ENCODE measurements at regions not wholly inside any gene's neighbourhood (a gene's known extent, or its start where the extent isn't known, plus 50 kb on each side); places are given as distances from the start of the nearest gene placed in this dataset.
"Not testable (repeated sequence)": the region's sequence is repeated elsewhere in the genome, so short reads cannot be mapped to it uniquely, and the experiment has no call there.

DNA sequence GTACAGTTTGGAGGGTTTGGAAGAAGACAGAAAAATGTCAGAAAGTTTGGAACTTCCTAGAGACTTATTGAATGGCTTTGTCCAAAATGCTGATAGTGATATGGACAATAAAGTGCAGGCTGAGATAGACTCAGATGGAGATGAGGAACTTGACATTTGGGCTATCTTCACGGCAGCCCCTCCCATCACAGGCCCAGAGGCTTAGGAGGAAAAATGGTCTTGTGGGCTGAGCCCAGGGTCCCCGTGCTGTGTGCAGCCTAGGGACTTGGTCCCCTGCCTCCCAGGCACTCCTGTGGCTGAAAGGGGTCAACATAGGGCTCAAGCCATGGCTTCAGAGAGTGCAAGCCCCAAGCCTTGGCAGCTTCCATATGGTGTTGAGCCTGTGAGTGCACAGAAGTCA is 79.0 kb downstream of the CMAS start:
- H3K27ac ChIP-seq = no peak overlapping the region
- no peaks in the 10 kb centered on the region for H3K9me3 ChIP-seq (ENCODE audit: severe bottlenecking)
- H3K4me3 ChIP-seq (ENCODE audit: low read depth, low read length) = no peak overlapping the region
- H3K27me3 ChIP-seq (ENCODE audit: insufficient read depth, low read depth, severe bottlenecking) = no peaks in the 10 kb centered on the region
- DNase-seq = no peak
- no peaks in the 10 kb centered on the region for H3K36me3 ChIP-seq
- TF ChIP-seq, protein P1, sequence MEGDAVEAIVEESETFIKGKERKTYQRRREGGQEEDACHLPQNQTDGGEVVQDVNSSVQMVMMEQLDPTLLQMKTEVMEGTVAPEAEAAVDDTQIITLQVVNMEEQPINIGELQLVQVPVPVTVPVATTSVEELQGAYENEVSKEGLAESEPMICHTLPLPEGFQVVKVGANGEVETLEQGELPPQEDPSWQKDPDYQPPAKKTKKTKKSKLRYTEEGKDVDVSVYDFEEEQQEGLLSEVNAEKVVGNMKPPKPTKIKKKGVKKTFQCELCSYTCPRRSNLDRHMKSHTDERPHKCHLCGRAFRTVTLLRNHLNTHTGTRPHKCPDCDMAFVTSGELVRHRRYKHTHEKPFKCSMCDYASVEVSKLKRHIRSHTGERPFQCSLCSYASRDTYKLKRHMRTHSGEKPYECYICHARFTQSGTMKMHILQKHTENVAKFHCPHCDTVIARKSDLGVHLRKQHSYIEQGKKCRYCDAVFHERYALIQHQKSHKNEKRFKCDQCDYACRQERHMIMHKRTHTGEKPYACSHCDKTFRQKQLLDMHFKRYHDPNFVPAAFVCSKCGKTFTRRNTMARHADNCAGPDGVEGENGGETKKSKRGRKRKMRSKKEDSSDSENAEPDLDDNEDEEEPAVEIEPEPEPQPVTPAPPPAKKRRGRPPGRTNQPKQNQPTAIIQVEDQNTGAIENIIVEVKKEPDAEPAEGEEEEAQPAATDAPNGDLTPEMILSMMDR (IDR thresholded peaks at IDR 0.05; ENCODE audit: low read depth, low read length) = no peak

DNA sequence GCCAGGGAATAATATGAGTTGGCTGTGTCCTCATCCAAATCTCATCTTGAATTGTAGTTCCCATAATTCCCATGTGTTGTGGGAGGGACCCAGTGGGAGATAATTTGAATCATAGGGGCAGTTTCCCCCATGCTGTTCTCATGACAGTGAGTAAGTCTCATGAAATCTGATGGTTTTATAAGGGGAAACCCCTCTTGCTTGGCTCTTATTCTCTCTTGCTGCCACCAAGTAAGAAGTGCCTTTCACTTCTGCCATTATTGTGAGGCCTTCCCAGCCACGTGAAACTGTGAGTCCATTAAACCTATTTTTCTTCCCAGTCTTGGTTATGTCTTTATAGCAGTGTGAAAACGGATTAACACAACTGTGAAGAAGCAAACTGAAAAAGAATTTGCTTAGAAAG is 80.1 kb downstream of the CMAS start:
- not testable (repeated sequence) for H3K36me3 ChIP-seq; H3K27ac ChIP-seq; DNase-seq; H3K27me3 ChIP-seq (ENCODE audit: insufficient read depth, low read depth, severe bottlenecking); H3K4me3 ChIP-seq (ENCODE audit: low read depth, low read length); H3K9me3 ChIP-seq (ENCODE audit: severe bottlenecking)

DNA sequence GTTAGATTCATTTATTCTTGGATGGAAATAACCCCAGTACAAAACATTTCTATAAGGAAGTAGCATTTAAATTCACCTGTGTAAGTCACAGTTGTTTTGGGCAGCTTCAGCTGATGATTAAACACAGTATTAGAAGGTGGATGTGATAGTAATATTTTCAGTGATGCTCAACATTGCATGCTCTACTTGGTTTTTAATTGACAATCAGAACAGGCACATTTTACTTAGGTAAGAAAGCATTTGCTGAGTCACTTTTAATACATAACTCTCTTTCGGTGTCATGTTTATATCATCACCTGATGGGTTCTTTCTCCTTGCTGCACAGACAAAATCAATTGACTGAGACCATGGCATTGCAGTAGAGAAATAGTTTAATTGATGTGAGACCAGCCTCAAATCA is 80.7 kb downstream of the CMAS start:
- Histone ChIP-seq H3K4me3 (ENCODE audit: low read depth, low read length) (no peak overlapping the region), H3K27ac (no peak overlapping the region), H3K36me3 (no peaks in the 10 kb centered on the region), H3K9me3 (ENCODE audit: severe bottlenecking) (no peaks in the 10 kb centered on the region), H3K27me3 (ENCODE audit: insufficient read depth, low read depth, severe bottlenecking) (no peaks in the 10 kb centered on the region)
- no peak for DNase-seq
- TF ChIP-seq, protein P1 (IDR thresholded peaks at IDR 0.05; ENCODE audit: low read depth, low read length) = no peak

DNA sequence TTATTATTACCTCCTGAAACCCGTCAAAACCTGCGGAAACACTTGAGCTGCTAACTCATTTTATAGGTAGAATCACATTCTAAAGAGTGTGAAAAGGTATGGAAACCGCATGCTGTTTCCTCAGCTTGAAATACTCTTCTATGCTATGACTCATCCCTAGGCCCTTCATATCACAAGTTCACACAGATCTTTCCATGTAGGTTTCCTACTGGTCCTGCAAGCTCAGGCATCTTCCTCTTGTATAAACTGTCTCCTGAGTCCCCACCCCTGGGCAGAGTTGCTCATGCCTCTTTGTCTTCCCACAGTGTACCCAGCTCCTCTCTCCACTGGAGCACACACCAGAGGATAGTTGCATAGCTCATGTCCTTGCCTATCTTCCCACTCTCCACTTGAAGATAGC is 84.7 kb downstream of the CMAS start:
- Histone ChIP-seq H3K4me3 (ENCODE audit: low read depth, low read length) (no peak overlapping the region), H3K36me3 (no peaks in the 10 kb centered on the region), H3K9me3 (ENCODE audit: severe bottlenecking) (no peaks in the 10 kb centered on the region), H3K27me3 (ENCODE audit: insufficient read depth, low read depth, severe bottlenecking) (no peaks in the 10 kb centered on the region), H3K27ac (no peak overlapping the region)
- TF ChIP-seq, protein P1 (IDR thresholded peaks at IDR 0.05; ENCODE audit: low read depth, low read length) = no peak
- no peak for DNase-seq

DNA sequence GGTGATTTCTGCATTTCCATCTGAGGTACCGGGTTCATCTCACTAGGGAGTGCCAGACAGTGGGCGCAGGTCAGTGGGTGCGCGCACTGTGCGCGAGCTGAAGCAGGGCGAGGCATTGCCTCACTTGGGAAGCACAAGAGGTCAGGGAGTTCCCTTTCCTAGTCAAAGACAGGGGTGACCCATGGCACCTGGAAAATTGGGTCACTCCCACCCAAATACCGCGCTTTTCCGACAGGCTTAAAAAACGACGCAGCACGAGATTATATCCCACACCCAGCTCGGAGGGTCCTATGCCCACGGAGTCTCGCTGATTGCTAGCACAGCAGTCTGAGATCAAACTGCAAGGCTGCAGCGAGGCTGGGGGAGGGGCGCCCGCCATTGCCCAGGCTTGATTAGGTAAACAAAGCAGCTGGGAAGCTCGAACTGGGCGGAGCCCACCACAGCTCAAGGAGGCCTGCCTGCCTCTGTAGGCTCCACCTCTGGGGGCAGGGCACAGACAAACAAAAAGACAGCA is 90.6 kb downstream of the CMAS start:
- H3K27me3 ChIP-seq (ENCODE audit: insufficient read depth, low read depth, severe bottlenecking); H3K4me3 ChIP-seq (ENCODE audit: low read depth, low read length); H3K27ac ChIP-seq; H3K9me3 ChIP-seq (ENCODE audit: severe bottlenecking); H3K36me3 ChIP-seq; DNase-seq: not testable (repeated sequence)

Measured in WERI-Rb-1 (cell line).